ENCODE measurements at regions not wholly inside any gene's neighbourhood (a gene's known extent, or its start where the extent isn't known, plus 50 kb on each side); places are given as distances from the start of the nearest gene placed in this dataset.

- H3K36me3 Mint-ChIP-seq (ENCODE audit: low read depth) = no peaks in the 10 kb centered on the region
- H3K9me3 Mint-ChIP-seq = no peaks in the 10 kb centered on the region
- H3K4me3 Mint-ChIP-seq = no peak overlapping the region
- H3K27me3 Mint-ChIP-seq (ENCODE audit: low read depth) = no peaks in the 10 kb centered on the region
- H3K27ac Mint-ChIP-seq = no peak overlapping the region
- peaks cover 3% of the 10 kb centered on the region for H3K4me1 Mint-ChIP-seq (ENCODE audit: low read depth)
Measured at GRCh38 chr2:43083710-43084698, 142.4 kb downstream of the ZFP36L2 start.

- no peaks in the 10 kb centered on the region for H3K36me3 Mint-ChIP-seq (ENCODE audit: low read depth)
- H3K4me3 Mint-ChIP-seq = no peak overlapping the region
- no peaks in the 10 kb centered on the region for H3K27me3 Mint-ChIP-seq (ENCODE audit: low read depth)
- H3K9me3 Mint-ChIP-seq = no peaks in the 10 kb centered on the region
- H3K27ac Mint-ChIP-seq = no peak overlapping the region
- peaks cover 3% of the 10 kb centered on the region for H3K4me1 Mint-ChIP-seq (ENCODE audit: low read depth)
Measured at GRCh38 chr2:43082903-43083677, 143.3 kb downstream of the ZFP36L2 start.

GRCh38 chr2:43082111-43082894 is 144.1 kb downstream of the ZFP36L2 start:
- H3K27ac Mint-ChIP-seq = no peak overlapping the region
- H3K4me3 Mint-ChIP-seq = no peak overlapping the region
- no peaks in the 10 kb centered on the region for H3K36me3 Mint-ChIP-seq (ENCODE audit: low read depth)
- peaks cover 3% of the 10 kb centered on the region for H3K4me1 Mint-ChIP-seq (ENCODE audit: low read depth)
- H3K9me3 Mint-ChIP-seq = no peaks in the 10 kb centered on the region
- no peaks in the 10 kb centered on the region for H3K27me3 Mint-ChIP-seq (ENCODE audit: low read depth)

GRCh38 chr2:43081131-43081765 is 145.2 kb downstream of the ZFP36L2 start:
- no peaks in the 10 kb centered on the region for H3K27me3 Mint-ChIP-seq (ENCODE audit: low read depth)
- no peak overlapping the region for H3K27ac Mint-ChIP-seq
- H3K9me3 Mint-ChIP-seq = no peaks in the 10 kb centered on the region
- H3K36me3 Mint-ChIP-seq (ENCODE audit: low read depth) = no peaks in the 10 kb centered on the region
- H3K4me1 Mint-ChIP-seq (ENCODE audit: low read depth) = peaks cover 3% of the 10 kb centered on the region
- no peak overlapping the region for H3K4me3 Mint-ChIP-seq

GRCh38 chr2:43080571-43081021 is 145.8 kb downstream of the ZFP36L2 start:
- H3K4me1 Mint-ChIP-seq (ENCODE audit: low read depth) = peaks cover 3% of the 10 kb centered on the region
- no peaks in the 10 kb centered on the region for H3K9me3 Mint-ChIP-seq
- H3K27ac Mint-ChIP-seq = no peak overlapping the region
- H3K4me3 Mint-ChIP-seq = no peak overlapping the region
- no peaks in the 10 kb centered on the region for H3K27me3 Mint-ChIP-seq (ENCODE audit: low read depth)
- H3K36me3 Mint-ChIP-seq (ENCODE audit: low read depth) = no peaks in the 10 kb centered on the region

GRCh38 chr2:43078781-43079755 is 147.3 kb downstream of the ZFP36L2 start:
- Mint-ChIP-seq H3K4me3 (no peak overlapping the region), H3K9me3 (no peaks in the 10 kb centered on the region), H3K27me3 (ENCODE audit: low read depth) (no peaks in the 10 kb centered on the region), H3K27ac (no peak overlapping the region), H3K36me3 (ENCODE audit: low read depth) (no peaks in the 10 kb centered on the region), H3K4me1 (ENCODE audit: low read depth) (peaks cover 3% of the 10 kb centered on the region)

- Mint-ChIP-seq H3K27me3 (ENCODE audit: low read depth) (no peaks in the 10 kb centered on the region), H3K9me3 (no peaks in the 10 kb centered on the region), H3K27ac (no peak overlapping the region), H3K36me3 (ENCODE audit: low read depth) (no peaks in the 10 kb centered on the region), H3K4me1 (ENCODE audit: low read depth) (peaks cover 3% of the 10 kb centered on the region), H3K4me3 (no peak overlapping the region)
Measured at GRCh38 chr2:43078301-43078700, 148.1 kb downstream of the ZFP36L2 start.

GRCh38 chr2:43077876-43078275 is 148.5 kb downstream of the ZFP36L2 start:
- Mint-ChIP-seq H3K27me3 (ENCODE audit: low read depth) (no peaks in the 10 kb centered on the region), H3K4me3 (no peak overlapping the region), H3K27ac (no peak overlapping the region), H3K36me3 (ENCODE audit: low read depth) (no peaks in the 10 kb centered on the region), H3K9me3 (no peaks in the 10 kb centered on the region), H3K4me1 (ENCODE audit: low read depth) (peaks cover 3% of the 10 kb centered on the region)

GRCh38 chr2:43076676-43077075 is 149.7 kb downstream of the ZFP36L2 start:
- no peak overlapping the region for H3K27ac Mint-ChIP-seq
- H3K36me3 Mint-ChIP-seq (ENCODE audit: low read depth) = no peaks in the 10 kb centered on the region
- no peak overlapping the region for H3K4me3 Mint-ChIP-seq
- no peaks in the 10 kb centered on the region for H3K9me3 Mint-ChIP-seq
- no peaks in the 10 kb centered on the region for H3K27me3 Mint-ChIP-seq (ENCODE audit: low read depth)
- peaks cover 3% of the 10 kb centered on the region for H3K4me1 Mint-ChIP-seq (ENCODE audit: low read depth)

- Mint-ChIP-seq H3K9me3 (no peaks in the 10 kb centered on the region), H3K27me3 (ENCODE audit: low read depth) (no peaks in the 10 kb centered on the region), H3K36me3 (ENCODE audit: low read depth) (no peaks in the 10 kb centered on the region), H3K4me1 (ENCODE audit: low read depth) (peaks cover 3% of the 10 kb centered on the region), H3K4me3 (no peak overlapping the region), H3K27ac (no peak overlapping the region)
Measured at GRCh38 chr2:43075811-43076585, 150.4 kb downstream of the ZFP36L2 start.

GRCh38 chr2:43075054-43075593 is 151.3 kb downstream of the ZFP36L2 start:
- H3K4me3 Mint-ChIP-seq = no peak overlapping the region
- peaks cover under 1% of the 10 kb centered on the region for H3K4me1 Mint-ChIP-seq (ENCODE audit: low read depth)
- no peaks in the 10 kb centered on the region for H3K9me3 Mint-ChIP-seq
- H3K36me3 Mint-ChIP-seq (ENCODE audit: low read depth) = no peaks in the 10 kb centered on the region
- no peak overlapping the region for H3K27ac Mint-ChIP-seq
- H3K27me3 Mint-ChIP-seq (ENCODE audit: low read depth) = no peaks in the 10 kb centered on the region

GRCh38 chr2:43074592-43075053 is 151.8 kb downstream of the ZFP36L2 start:
- Mint-ChIP-seq H3K4me3 (no peak overlapping the region), H3K4me1 (ENCODE audit: low read depth) (no peaks in the 10 kb centered on the region), H3K9me3 (no peaks in the 10 kb centered on the region), H3K36me3 (ENCODE audit: low read depth) (no peaks in the 10 kb centered on the region), H3K27ac (no peak overlapping the region), H3K27me3 (ENCODE audit: low read depth) (no peaks in the 10 kb centered on the region)

Measured in T-helper 1 cell treated with Interleukin-12 subunit alpha and Interleukin-12 subunit beta and Interleukin-4 antibody, amounts not matched to agents 30 μg/mL and 1 μg/mL, for 36 hours (primary cell).